Vagina (tissue), 2 donors: ENCODE measurements at regions not wholly inside any gene's neighbourhood (a gene's known extent, or its start where the extent isn't known, plus 50 kb on each side); places are given as distances from the start of the nearest gene placed in this dataset.

Experiments
- CTCF ChIP-seq, 3 experiments: fragments of 450-650 bp in 2 of 3; fragments of 200-600 bp in 1 of 3; sonication (generic) in 1 of 3; IDR thresholded peaks; one replicate each; pipeline ENCODE4 v1.5.1; 2017 to 2019; ENCODE audit warnings: antibody characterized with exemption in 3 of 3, mild to moderate bottlenecking in 2 of 3, moderate library complexity in 2 of 3
- POLR2A ChIP-seq, 2 donors: fragments of 450-650 bp; IDR thresholded peaks; one replicate each; pipeline ENCODE4 v1.6.1; 2017; ENCODE audit warnings: antibody characterized with exemption in 2 of 2, mild to moderate bottlenecking in 2 of 2, moderate library complexity in 2 of 2

GRCh38 chr2:2806711-2807110 is 475.6 kb upstream of the MYT1L start:
- TF ChIP-seq CTCF (IDR thresholded peaks at IDR 0.05) (no peak), POLR2A (IDR thresholded peaks at IDR 0.05) (no peak)
